Suppressor macrophage treated with lipopolysaccharide for 1 hour (primary cell): ENCODE measurements at regions not wholly inside any gene's neighbourhood (a gene's known extent, or its start where the extent isn't known, plus 50 kb on each side); places are given as distances from the start of the nearest gene placed in this dataset.
"Not testable (repeated sequence)": the region's sequence is repeated elsewhere in the genome, so short reads cannot be mapped to it uniquely, and the experiment has no call there.

Source experiments
- DNase-seq, 3 donors: peaks; one replicate each; pipeline ENCODE4 v3.0.0-alpha.2; 2020 to 2022

DNA sequence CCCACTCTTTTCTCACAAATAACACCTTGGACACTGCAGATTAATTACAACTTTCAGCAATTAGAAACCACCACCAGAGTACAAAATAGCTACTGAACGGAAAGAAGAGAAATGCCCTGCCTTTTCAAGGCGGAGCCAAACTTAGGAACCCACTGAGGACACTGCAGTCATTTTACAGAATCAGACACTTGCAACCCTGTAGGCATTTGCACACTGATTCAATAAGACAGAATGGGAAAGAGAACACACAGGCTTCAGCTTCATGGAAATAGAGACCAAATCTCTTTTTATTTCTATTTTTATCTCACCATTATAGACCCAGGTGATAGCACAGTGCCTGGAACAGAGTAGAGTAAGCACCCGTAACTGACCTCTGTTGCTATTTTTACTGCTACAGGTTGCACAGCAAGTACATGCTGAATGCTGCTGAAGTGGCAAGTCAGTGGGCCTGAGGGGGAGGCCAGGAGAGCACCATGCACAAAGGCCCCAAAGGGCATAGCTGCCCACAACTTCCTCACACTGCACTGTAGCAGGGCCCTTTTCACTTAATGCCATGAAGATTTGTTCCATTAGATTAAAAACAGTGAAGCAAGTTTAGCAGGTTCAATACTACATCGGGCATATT, 50.7 kb upstream of the EDARADD start:
- DNase-seq: peak; percentile 10 to 28 (median 23)

DNA sequence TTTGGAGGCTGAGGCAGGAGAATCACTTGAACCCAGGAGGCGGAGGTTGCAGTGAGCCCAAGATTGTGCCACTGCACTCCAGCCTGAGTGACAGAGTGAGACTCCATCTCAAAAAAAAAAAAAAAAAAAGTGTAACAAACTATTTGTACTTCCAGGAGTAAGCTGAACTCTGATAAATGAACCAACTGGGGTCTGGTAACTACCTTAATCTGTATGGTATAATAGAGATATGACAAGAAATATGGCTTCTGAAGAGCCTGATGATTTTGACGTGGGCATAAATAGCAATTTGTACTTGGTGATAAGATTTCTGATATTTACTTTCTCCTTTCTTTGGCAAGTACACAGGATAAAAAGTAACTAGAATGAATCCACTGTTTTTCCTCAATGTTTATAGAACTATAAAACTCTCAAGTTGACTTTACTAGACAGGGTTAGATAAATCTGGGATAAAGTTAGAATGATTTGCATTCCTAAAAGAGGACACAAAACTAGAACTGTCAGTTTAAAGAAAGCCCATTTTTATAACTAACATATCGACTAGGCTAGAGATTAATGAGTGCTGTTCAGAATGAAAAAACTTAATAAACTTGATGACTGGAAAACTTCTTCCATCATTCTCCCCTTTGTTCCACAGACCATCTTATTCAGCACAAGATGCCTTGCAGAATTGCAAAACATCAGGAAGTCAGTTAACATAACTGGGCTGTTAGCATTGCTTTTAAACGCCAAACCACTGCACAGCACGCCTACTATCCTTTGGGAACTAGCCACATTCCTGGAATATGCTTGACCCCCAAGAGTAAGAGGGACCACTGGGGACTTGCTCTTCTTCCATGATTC, 51.5 kb upstream of the EDARADD start:
- no peak for DNase-seq

DNA sequence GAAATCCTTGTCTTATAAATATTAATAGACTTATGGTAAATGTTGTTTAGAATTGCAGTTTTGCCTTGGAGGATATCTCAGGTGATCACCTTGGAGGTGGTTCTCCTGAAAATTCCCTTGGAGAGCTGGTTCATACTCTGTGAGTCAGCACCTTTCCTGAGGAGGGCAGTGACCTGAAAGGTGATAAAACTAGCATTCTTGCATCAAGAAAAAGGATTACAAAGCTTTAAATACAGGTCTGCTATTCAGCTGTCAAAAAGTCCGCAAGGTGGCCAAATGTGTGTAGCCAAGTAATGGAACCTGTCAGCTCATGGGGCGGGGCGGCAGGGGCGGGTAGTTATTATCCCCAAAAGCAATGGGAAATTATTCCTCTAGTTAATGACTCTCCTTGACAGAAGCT, 52.8 kb upstream of the EDARADD start:
- DNase-seq: no peak

DNA sequence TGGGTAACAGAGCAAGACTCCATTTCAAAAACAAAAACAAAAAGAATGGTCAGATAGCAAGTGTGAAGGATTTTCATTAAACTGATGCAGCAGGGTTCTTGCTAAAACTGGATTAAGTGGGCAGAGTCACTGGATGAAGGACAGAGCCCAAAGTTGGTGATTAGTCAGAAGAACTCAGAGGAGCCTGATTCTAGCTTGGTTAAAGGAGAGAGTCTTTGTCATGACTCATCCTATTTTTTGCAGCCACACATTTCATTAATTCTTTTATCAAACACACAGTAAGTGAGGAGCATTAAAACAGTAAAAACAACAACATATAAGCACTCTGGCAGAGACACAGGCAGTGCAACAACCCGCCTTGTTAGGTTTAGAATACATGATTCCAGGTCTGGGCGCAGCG, 56.0 kb upstream of the EDARADD start:
- peak in 1 of 3 donors; percentile 11 for DNase-seq

DNA sequence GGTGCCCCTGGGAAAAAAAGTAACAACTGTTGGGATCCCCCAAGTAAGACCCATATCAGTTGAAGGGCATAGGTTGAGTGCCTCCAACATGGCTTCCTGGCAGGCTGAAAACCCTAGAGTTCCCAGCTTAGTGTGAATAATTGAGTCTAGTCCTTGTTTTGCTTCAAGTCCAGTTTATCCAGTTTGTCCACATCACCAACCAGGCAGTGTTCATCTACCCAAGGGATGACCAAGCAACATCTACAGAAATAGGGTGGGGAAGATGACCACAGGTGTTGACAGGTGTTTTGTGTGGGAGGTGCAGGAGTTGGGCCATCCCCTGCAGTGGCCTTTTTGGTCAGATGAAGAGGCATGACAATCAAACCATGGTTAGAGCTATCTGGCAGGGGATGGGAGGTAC, 54.3 kb upstream of the ERO1B start:
- no peak for DNase-seq

DNA sequence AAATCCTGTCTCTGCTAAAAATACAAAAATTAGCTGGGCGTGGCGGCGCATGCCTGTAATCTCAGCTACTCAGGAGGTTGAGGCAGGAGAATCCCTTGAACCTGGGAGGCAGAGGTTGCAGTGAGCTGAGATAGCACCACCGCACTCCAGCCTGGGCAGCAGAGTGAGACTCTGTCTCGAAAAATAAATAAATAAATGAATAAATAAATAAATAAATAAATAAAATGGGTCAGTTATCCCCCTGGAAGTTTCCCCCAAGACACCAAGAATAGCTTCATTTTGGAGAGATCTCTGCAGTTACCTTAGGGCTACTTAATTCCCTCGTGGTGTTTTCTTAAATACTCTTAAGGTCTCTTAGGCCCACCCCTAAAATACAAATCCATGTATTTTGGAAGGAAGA, 53.9 kb upstream of the ERO1B start:
- not testable (repeated sequence) for DNase-seq

DNA sequence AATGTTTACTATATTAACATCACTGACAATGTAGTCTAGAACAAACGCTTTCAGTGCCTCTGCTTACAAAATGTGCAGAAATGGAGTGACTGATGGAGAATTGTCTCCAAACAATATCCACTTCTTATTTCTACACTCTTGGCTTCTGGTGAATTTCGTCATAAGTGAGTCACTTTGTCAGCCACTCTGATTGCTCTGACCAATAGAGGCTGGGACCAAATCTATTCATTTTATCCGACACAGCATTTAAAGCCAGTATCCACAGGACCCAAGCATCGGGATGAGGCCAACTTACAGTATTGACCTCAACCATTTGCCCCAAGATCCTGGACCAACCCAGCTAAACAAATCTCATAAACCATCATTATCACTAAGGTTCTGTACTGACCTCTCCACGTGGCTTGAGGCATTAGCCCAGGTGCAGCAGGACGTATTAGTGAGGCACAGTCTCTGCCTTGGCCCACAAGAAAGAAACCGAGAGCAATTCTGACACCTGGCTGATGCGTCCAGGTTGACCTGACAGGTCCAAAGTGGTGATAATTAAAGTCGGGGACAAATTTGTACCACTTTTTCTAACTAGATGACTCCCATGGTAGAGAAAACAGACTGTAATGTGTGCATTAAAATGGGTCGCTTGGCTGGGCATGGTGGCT, 53.3 kb upstream of the ERO1B start:
- DNase-seq: peak; percentile 36 to 65 (median 57)

DNA sequence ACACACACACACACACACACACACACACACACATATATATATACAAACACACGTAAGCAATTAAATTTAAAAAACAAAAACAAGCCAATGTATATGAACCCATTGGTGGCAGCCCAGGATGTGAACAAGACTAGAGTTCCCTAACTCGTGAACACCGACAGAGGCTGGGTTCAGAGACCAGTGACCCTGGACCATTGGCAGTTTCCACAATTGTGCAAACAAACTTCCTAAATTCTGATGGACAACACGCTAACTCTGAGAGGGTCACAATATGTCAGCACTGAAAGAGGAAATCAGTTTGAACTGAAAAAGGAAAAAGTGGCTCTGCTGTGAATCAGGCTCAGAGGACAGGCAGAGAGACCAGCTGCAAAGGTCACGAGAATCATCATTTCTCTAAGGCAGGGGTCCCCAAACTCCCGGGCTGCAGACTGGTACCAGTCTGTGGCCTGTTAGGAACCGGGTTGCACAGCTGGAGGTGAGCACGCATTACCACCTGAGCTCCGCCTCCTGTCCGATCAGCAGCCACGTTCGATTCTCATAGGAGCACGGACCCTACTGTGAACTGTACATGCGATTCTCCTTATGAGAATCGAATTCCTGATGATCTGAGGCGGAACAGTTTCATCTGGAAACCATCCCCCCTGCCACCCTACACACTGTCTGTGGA, 50.5 kb upstream of the ERO1B start:
- DNase-seq: peak; percentile 76 to 87 (median 86)
